ENCODE measurements at regions not wholly inside any gene's neighbourhood (a gene's known extent, or its start where the extent isn't known, plus 50 kb on each side); places are given as distances from the start of the nearest gene placed in this dataset.
"Not testable (repeated sequence)": the region's sequence is repeated elsewhere in the genome, so short reads cannot be mapped to it uniquely, and the experiment has no call there.

GRCh38 chr7:84722734-84723133 is 464.1 kb downstream of the SEMA3D start:
- no peaks in the 10 kb centered on the region for H3K36me3 ChIP-seq (ENCODE audit: control insufficient read depth in 1 of 2, insufficient read depth in 2 of 2, low read length in 2 of 2)
- H3K9me3 ChIP-seq (ENCODE audit: control insufficient read depth in 1 of 2, low read length in 2 of 2), result no peaks in the 10 kb centered on the region
- no peaks in the 10 kb centered on the region for H3K4me1 ChIP-seq (ENCODE audit: control insufficient read depth in 1 of 2, insufficient read depth in 2 of 2, low read length in 2 of 2)
- no peaks in the 10 kb centered on the region for H3K27me3 ChIP-seq (ENCODE audit: control insufficient read depth in 1 of 2, insufficient read depth in 2 of 2, low read length in 2 of 2)
- no peak overlapping the region for H3K27ac ChIP-seq (ENCODE audit: low read depth, low read length)
- no peak overlapping the region for H3K4me3 ChIP-seq (ENCODE audit: low read depth in 1 of 2, low read length in 2 of 2)
- no peak overlapping the region for H3K9ac ChIP-seq (ENCODE audit: low read depth in 1 of 2, low read length in 2 of 2)

GRCh38 chr7:84722086-84722485 is 464.8 kb downstream of the SEMA3D start:
- H3K27me3 ChIP-seq (ENCODE audit: control insufficient read depth in 1 of 2, insufficient read depth in 2 of 2, low read length in 2 of 2), result no peaks in the 10 kb centered on the region
- no peak overlapping the region for H3K27ac ChIP-seq (ENCODE audit: low read depth, low read length)
- no peak overlapping the region for H3K9ac ChIP-seq (ENCODE audit: low read depth in 1 of 2, low read length in 2 of 2)

GRCh38 chr7:84720456-84721097 is 466.3 kb downstream of the SEMA3D start:
- H3K4me3 ChIP-seq (ENCODE audit: low read depth in 1 of 2, low read length in 2 of 2), result no peak overlapping the region
- H3K36me3 ChIP-seq (ENCODE audit: control insufficient read depth in 1 of 2, insufficient read depth in 2 of 2, low read length in 2 of 2), result no peaks in the 10 kb centered on the region
- H3K27me3 ChIP-seq (ENCODE audit: control insufficient read depth in 1 of 2, insufficient read depth in 2 of 2, low read length in 2 of 2), result no peaks in the 10 kb centered on the region
- no peak overlapping the region for H3K9ac ChIP-seq (ENCODE audit: low read depth in 1 of 2, low read length in 2 of 2)
- no peak overlapping the region for H3K27ac ChIP-seq (ENCODE audit: low read depth, low read length)
- H3K9me3 ChIP-seq (ENCODE audit: control insufficient read depth in 1 of 2, low read length in 2 of 2), result no peaks in the 10 kb centered on the region
- no peaks in the 10 kb centered on the region for H3K4me1 ChIP-seq (ENCODE audit: control insufficient read depth in 1 of 2, insufficient read depth in 2 of 2, low read length in 2 of 2)

More at GRCh38 chr7:84722086-84722485, 464.8 kb downstream of the SEMA3D start:
- Histone ChIP-seq H3K4me1 (ENCODE audit: control insufficient read depth in 1 of 2, insufficient read depth in 2 of 2, low read length in 2 of 2) (no peaks in the 10 kb centered on the region), H3K36me3 (ENCODE audit: control insufficient read depth in 1 of 2, insufficient read depth in 2 of 2, low read length in 2 of 2) (no peaks in the 10 kb centered on the region), H3K4me3 (ENCODE audit: low read depth in 1 of 2, low read length in 2 of 2) (no peak overlapping the region), H3K9me3 (ENCODE audit: control insufficient read depth in 1 of 2, low read length in 2 of 2) (no peaks in the 10 kb centered on the region)

GRCh38 chr7:84714765-84715164 is 472.1 kb downstream of the SEMA3D start:
- Histone ChIP-seq H3K4me1 (ENCODE audit: control insufficient read depth in 1 of 2, insufficient read depth in 2 of 2, low read length in 2 of 2) (peaks cover 0 to 5% of the 10 kb centered on the region in 2 donors), H3K4me3 (ENCODE audit: low read depth in 1 of 2, low read length in 2 of 2) (no peak overlapping the region), H3K9me3 (ENCODE audit: control insufficient read depth in 1 of 2, low read length in 2 of 2) (no peaks in the 10 kb centered on the region), H3K27me3 (ENCODE audit: control insufficient read depth in 1 of 2, insufficient read depth in 2 of 2, low read length in 2 of 2) (no peaks in the 10 kb centered on the region), H3K36me3 (ENCODE audit: control insufficient read depth in 1 of 2, insufficient read depth in 2 of 2, low read length in 2 of 2) (no peaks in the 10 kb centered on the region), H3K9ac (ENCODE audit: low read depth in 1 of 2, low read length in 2 of 2) (no peak overlapping the region), H3K27ac (ENCODE audit: low read depth, low read length) (no peak overlapping the region)

GRCh38 chr7:84712374-84713121 is 474.3 kb downstream of the SEMA3D start:
- no peak overlapping the region for H3K4me3 ChIP-seq (ENCODE audit: low read depth in 1 of 2, low read length in 2 of 2)
- no peak overlapping the region for H3K9ac ChIP-seq (ENCODE audit: low read depth in 1 of 2, low read length in 2 of 2)
- no peaks in the 10 kb centered on the region for H3K27me3 ChIP-seq (ENCODE audit: control insufficient read depth in 1 of 2, insufficient read depth in 2 of 2, low read length in 2 of 2)
- H3K9me3 ChIP-seq (ENCODE audit: control insufficient read depth in 1 of 2, low read length in 2 of 2), result no peaks in the 10 kb centered on the region
- peaks cover 0 to 5% of the 10 kb centered on the region in 2 donors for H3K4me1 ChIP-seq (ENCODE audit: control insufficient read depth in 1 of 2, insufficient read depth in 2 of 2, low read length in 2 of 2)
- H3K36me3 ChIP-seq (ENCODE audit: control insufficient read depth in 1 of 2, insufficient read depth in 2 of 2, low read length in 2 of 2), result no peaks in the 10 kb centered on the region
- H3K27ac ChIP-seq (ENCODE audit: low read depth, low read length), result no peak overlapping the region

GRCh38 chr7:84710538-84710937 is 476.3 kb downstream of the SEMA3D start:
- not testable (repeated sequence) for H3K9me3 ChIP-seq (ENCODE audit: control insufficient read depth in 1 of 2, low read length in 2 of 2); H3K27ac ChIP-seq (ENCODE audit: low read depth, low read length); H3K36me3 ChIP-seq (ENCODE audit: control insufficient read depth in 1 of 2, insufficient read depth in 2 of 2, low read length in 2 of 2); H3K27me3 ChIP-seq (ENCODE audit: control insufficient read depth in 1 of 2, insufficient read depth in 2 of 2, low read length in 2 of 2); H3K9ac ChIP-seq (ENCODE audit: low read depth in 1 of 2, low read length in 2 of 2); H3K4me3 ChIP-seq (ENCODE audit: low read depth in 1 of 2, low read length in 2 of 2); H3K4me1 ChIP-seq (ENCODE audit: control insufficient read depth in 1 of 2, insufficient read depth in 2 of 2, low read length in 2 of 2)

GRCh38 chr7:84705706-84706105 is 481.1 kb downstream of the SEMA3D start:
- H3K4me3 ChIP-seq (ENCODE audit: low read depth in 1 of 2, low read length in 2 of 2), result no peak overlapping the region
- H3K9me3 ChIP-seq (ENCODE audit: control insufficient read depth in 1 of 2, low read length in 2 of 2), result no peaks in the 10 kb centered on the region
- no peaks in the 10 kb centered on the region for H3K27me3 ChIP-seq (ENCODE audit: control insufficient read depth in 1 of 2, insufficient read depth in 2 of 2, low read length in 2 of 2)
- peaks cover 0 to 4% of the 10 kb centered on the region in 2 donors for H3K4me1 ChIP-seq (ENCODE audit: control insufficient read depth in 1 of 2, insufficient read depth in 2 of 2, low read length in 2 of 2)
- no peak overlapping the region for H3K27ac ChIP-seq (ENCODE audit: low read depth, low read length)
- no peak overlapping the region for H3K9ac ChIP-seq (ENCODE audit: low read depth in 1 of 2, low read length in 2 of 2)
- H3K36me3 ChIP-seq (ENCODE audit: control insufficient read depth in 1 of 2, insufficient read depth in 2 of 2, low read length in 2 of 2), result no peaks in the 10 kb centered on the region

GRCh38 chr7:84705079-84705478 is 481.8 kb downstream of the SEMA3D start:
- H3K36me3 ChIP-seq (ENCODE audit: control insufficient read depth in 1 of 2, insufficient read depth in 2 of 2, low read length in 2 of 2), result no peaks in the 10 kb centered on the region
- no peak overlapping the region for H3K4me3 ChIP-seq (ENCODE audit: low read depth in 1 of 2, low read length in 2 of 2)
- H3K27ac ChIP-seq (ENCODE audit: low read depth, low read length), result no peak overlapping the region

GRCh38 chr7:84704380-84704779 is 482.5 kb downstream of the SEMA3D start:
- Histone ChIP-seq H3K9ac (ENCODE audit: low read depth in 1 of 2, low read length in 2 of 2) (no peak overlapping the region), H3K27me3 (ENCODE audit: control insufficient read depth in 1 of 2, insufficient read depth in 2 of 2, low read length in 2 of 2) (no peaks in the 10 kb centered on the region), H3K4me3 (ENCODE audit: low read depth in 1 of 2, low read length in 2 of 2) (no peak overlapping the region), H3K4me1 (ENCODE audit: control insufficient read depth in 1 of 2, insufficient read depth in 2 of 2, low read length in 2 of 2) (peaks cover 0 to 4% of the 10 kb centered on the region in 2 donors), H3K9me3 (ENCODE audit: control insufficient read depth in 1 of 2, low read length in 2 of 2) (no peaks in the 10 kb centered on the region), H3K36me3 (ENCODE audit: control insufficient read depth in 1 of 2, insufficient read depth in 2 of 2, low read length in 2 of 2) (no peaks in the 10 kb centered on the region), H3K27ac (ENCODE audit: low read depth, low read length) (no peak overlapping the region)

More at GRCh38 chr7:84705079-84705478, 481.8 kb downstream of the SEMA3D start:
- Histone ChIP-seq H3K9ac (ENCODE audit: low read depth in 1 of 2, low read length in 2 of 2) (no peak overlapping the region), H3K4me1 (ENCODE audit: control insufficient read depth in 1 of 2, insufficient read depth in 2 of 2, low read length in 2 of 2) (peaks cover 0 to 4% of the 10 kb centered on the region in 2 donors), H3K27me3 (ENCODE audit: control insufficient read depth in 1 of 2, insufficient read depth in 2 of 2, low read length in 2 of 2) (no peaks in the 10 kb centered on the region), H3K9me3 (ENCODE audit: control insufficient read depth in 1 of 2, low read length in 2 of 2) (no peaks in the 10 kb centered on the region)

- H3K4me1 ChIP-seq (ENCODE audit: control insufficient read depth in 1 of 2, insufficient read depth in 2 of 2, low read length in 2 of 2), result peaks cover 0 to 4% of the 10 kb centered on the region in 2 donors
- no peaks in the 10 kb centered on the region for H3K36me3 ChIP-seq (ENCODE audit: control insufficient read depth in 1 of 2, insufficient read depth in 2 of 2, low read length in 2 of 2)
- H3K4me3 ChIP-seq (ENCODE audit: low read depth in 1 of 2, low read length in 2 of 2), result no peak overlapping the region
- no peak overlapping the region for H3K27ac ChIP-seq (ENCODE audit: low read depth, low read length)
- H3K27me3 ChIP-seq (ENCODE audit: control insufficient read depth in 1 of 2, insufficient read depth in 2 of 2, low read length in 2 of 2), result no peaks in the 10 kb centered on the region
- H3K9ac ChIP-seq (ENCODE audit: low read depth in 1 of 2, low read length in 2 of 2), result no peak overlapping the region
- H3K9me3 ChIP-seq (ENCODE audit: control insufficient read depth in 1 of 2, low read length in 2 of 2), result peaks cover 0 to under 1% of the 10 kb centered on the region in 2 donors
Measured at GRCh38 chr7:84701524-84702306, 485.1 kb downstream of the SEMA3D start.

Measured in duodenal mucosa (tissue), 2 donors.